ENCODE measurements at regions not wholly inside any gene's neighbourhood (a gene's known extent, or its start where the extent isn't known, plus 50 kb on each side); places are given as distances from the start of the nearest gene placed in this dataset.

DNA sequence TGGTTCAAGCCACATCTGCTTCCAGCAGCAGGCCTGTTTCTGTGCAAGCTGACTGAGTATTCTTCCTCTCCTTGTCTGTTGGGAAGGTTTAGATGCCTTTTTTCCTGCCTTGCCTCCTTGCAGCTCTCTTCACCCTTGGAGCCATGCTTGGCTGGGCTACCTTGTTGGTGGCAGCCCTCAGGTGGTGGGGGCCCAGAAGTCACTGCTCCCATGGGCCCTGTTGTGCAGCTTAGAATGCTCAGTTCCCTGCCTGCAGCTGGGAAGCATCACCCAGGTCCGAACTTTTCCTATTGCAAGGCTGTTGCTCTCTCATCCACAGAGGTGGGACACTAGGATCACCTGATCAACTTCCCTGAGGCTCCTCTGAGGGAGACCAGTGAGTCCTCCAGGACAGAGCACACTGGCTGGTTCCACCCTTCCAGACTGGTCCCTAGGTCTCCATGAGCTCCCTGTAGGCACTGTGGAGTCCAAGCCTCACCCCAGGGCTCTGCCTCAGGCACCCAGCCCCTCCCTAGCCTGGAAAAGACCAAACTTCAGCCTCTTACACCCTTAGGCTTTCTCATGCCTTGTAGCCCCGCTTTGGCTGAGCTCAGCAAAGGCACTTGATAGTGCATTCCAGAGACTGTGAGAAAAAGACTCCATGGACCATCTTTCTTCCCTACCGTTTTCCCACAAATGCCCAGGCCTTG, 219.3 kb upstream of the SH3BP4 start:
- TF ChIP-seq, protein P1, sequence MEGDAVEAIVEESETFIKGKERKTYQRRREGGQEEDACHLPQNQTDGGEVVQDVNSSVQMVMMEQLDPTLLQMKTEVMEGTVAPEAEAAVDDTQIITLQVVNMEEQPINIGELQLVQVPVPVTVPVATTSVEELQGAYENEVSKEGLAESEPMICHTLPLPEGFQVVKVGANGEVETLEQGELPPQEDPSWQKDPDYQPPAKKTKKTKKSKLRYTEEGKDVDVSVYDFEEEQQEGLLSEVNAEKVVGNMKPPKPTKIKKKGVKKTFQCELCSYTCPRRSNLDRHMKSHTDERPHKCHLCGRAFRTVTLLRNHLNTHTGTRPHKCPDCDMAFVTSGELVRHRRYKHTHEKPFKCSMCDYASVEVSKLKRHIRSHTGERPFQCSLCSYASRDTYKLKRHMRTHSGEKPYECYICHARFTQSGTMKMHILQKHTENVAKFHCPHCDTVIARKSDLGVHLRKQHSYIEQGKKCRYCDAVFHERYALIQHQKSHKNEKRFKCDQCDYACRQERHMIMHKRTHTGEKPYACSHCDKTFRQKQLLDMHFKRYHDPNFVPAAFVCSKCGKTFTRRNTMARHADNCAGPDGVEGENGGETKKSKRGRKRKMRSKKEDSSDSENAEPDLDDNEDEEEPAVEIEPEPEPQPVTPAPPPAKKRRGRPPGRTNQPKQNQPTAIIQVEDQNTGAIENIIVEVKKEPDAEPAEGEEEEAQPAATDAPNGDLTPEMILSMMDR (IDR thresholded peaks at IDR 0.05): no peak
- TF ChIP-seq EP300 (IDR thresholded peaks at IDR 0.05): no peak
- no peak for TF ChIP-seq POLR2A (IDR thresholded peaks at IDR 0.05)
- no peak for TF ChIP-seq POLR2AphosphoS5 (IDR thresholded peaks at IDR 0.05)

Data from suprapubic skin (tissue), 4 donors.